ENCODE measurements at regions not wholly inside any gene's neighbourhood (a gene's known extent, or its start where the extent isn't known, plus 50 kb on each side); places are given as distances from the start of the nearest gene placed in this dataset.

DNA sequence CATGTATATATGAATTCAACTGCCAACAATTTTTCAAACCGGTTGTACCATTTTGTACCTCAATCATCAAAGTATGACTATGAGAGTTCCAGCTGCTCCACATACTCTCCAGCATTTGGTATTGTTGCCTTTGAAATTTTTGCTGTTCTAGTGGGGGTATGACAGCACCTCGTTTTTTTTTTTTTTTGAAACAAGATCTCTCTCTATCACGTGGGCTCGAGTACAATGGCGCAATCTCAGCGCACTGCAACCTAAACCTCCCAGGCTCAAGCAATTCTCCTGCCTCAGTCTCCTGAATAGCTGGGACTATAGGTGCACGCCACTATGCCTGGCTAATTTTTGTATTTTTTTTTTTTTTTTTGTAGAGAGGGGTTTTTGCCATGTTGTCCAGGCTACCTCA is 144.7 kb upstream of the JARID2 start:
- Histone ChIP-seq H3K4me2 (ENCODE audit: low read length) (no peak overlapping the region), H2AFZ (ENCODE audit: low read length) (no peak overlapping the region), H3K9me2 (ENCODE audit: insufficient read depth, low read length) (no peaks in the 10 kb centered on the region), H3K79me2 (ENCODE audit: insufficient read depth, low read depth, low read length) (no peaks in the 10 kb centered on the region), H4K20me1 (ENCODE audit: insufficient read depth, low read length) (no peaks in the 10 kb centered on the region), H3K27ac (ENCODE audit: low read depth, low read length, poor library complexity, severe bottlenecking) (no peak overlapping the region), H3K36me3 (ENCODE audit: insufficient read depth, low read length) (no peaks in the 10 kb centered on the region), H3K9me3 (ENCODE audit: low read length) (no peaks in the 10 kb centered on the region), H3K4me3 (ENCODE audit: low read depth, low read length, poor library complexity, severe bottlenecking) (no peak overlapping the region), H3K4me1 (ENCODE audit: insufficient read depth, low read length, poor library complexity, severe bottlenecking) (no peaks in the 10 kb centered on the region)
- ChIA-PET POLR2A (interaction anchor here (0.7 kb wide), 1 partner anchor 66 kb away, joined by 3 read pairs; no protein-coding TSS in a partner anchor), CTCF (ENCODE audit: unreplicated experiment) (interaction anchor here (0.6 kb wide), 1 partner anchor 872 kb away, joined by 3 read pairs; no protein-coding TSS in a partner anchor)
- TF ChIP-seq EZH2phosphoT487 (IDR thresholded peaks at IDR 0.05; ENCODE audit: borderline replicate concordance, low read depth, low read length) (no peak), CTCF (conservative IDR thresholded peaks at IDR 0.05; ENCODE audit: low read length) (no peak)
- no peak for DNase-seq (ENCODE audit: low spot score)
- intact Hi-C loops (cut with micrococcal nuclease; ENCODE audit: unreplicated experiment), result no loop called here
- no TSS peak for BruUV-seq (replicated peaks)

DNA sequence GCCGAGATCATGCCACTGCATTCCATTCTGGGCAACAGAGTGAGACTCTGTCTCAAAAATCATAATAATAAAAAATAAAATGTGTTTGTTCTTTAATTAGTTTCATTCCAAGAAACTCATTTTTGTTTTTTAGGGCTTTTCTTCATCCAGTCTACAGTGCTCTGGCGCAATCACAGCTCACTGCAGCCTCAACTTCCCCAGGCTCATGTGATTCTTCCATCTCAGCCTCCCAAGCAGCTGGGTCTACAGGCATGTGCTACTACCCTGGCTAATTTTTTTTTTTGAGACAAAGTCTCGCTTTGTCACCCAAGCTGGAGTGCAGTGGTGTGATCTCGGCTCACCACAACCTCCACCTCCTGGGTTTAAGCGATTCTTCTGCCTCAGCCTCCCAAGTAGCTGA is 143.6 kb upstream of the JARID2 start:
- H3K27ac ChIP-seq (ENCODE audit: low read depth, low read length, poor library complexity, severe bottlenecking), result no peak overlapping the region
- no peaks in the 10 kb centered on the region for H3K9me2 ChIP-seq (ENCODE audit: insufficient read depth, low read length)
- BruUV-seq (replicated peaks), result no TSS peak
- POLR2A ChIA-PET, result interaction anchor here (0.7 kb wide), 3 partner anchors 172 to 1559 kb away, joined by 3 to 4 read pairs (median 3); no protein-coding TSS in a partner anchor
- no peaks in the 10 kb centered on the region for H3K36me3 ChIP-seq (ENCODE audit: insufficient read depth, low read length)
- CTCF ChIA-PET (ENCODE audit: unreplicated experiment), result no interaction called here
- no peak for DNase-seq (ENCODE audit: low spot score)
- no peak overlapping the region for H3K4me3 ChIP-seq (ENCODE audit: low read depth, low read length, poor library complexity, severe bottlenecking)
- intact Hi-C loops (cut with micrococcal nuclease; ENCODE audit: unreplicated experiment), result no loop called here
- TF ChIP-seq EZH2phosphoT487 (IDR thresholded peaks at IDR 0.05; ENCODE audit: borderline replicate concordance, low read depth, low read length), result no peak
- no peak for TF ChIP-seq CTCF (conservative IDR thresholded peaks at IDR 0.05; ENCODE audit: low read length)
- no peak overlapping the region for H3K4me2 ChIP-seq (ENCODE audit: low read length)
- H2AFZ ChIP-seq (ENCODE audit: low read length), result no peak overlapping the region
- no peaks in the 10 kb centered on the region for H3K9me3 ChIP-seq (ENCODE audit: low read length)
- no peaks in the 10 kb centered on the region for H4K20me1 ChIP-seq (ENCODE audit: insufficient read depth, low read length)
- H3K79me2 ChIP-seq (ENCODE audit: insufficient read depth, low read depth, low read length), result no peaks in the 10 kb centered on the region
- H3K4me1 ChIP-seq (ENCODE audit: insufficient read depth, low read length, poor library complexity, severe bottlenecking), result no peaks in the 10 kb centered on the region

DNA sequence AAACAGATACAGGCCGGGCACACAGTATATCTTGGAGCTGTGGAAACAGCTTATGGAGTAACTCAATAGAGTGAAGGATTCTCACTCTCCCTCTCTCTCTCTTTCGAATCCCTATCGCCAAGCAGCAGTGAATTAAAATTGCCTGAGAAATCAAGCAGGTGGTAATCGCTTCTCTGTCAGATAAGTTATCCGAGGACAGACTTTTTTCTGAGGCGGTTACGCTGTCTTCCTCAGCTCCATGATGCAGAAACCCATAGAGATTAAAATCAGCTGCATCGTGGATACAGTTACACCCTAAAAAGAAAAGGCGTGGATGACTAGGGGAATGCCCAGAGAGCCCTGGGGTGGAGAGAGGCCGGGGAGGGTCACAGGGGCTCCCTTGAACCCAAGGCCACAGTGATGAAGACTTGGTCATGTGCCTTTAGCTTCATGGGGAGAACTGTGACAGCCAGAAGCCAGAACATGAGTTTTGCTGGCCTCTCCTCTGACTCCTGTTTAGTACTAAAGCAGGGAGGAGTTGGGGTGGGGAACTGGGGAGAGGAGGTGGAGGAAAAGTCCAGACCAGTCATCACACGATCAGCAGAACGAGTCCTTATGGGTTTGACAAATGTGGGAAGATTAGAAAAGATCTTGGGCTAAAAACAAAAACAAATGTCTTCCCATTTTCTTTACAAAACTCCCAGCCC is 138.8 kb upstream of the JARID2 start:
- no peaks in the 10 kb centered on the region for H3K9me2 ChIP-seq (ENCODE audit: insufficient read depth, low read length)
- H3K4me2 ChIP-seq (ENCODE audit: low read length), result no peak overlapping the region
- no peaks in the 10 kb centered on the region for H3K9me3 ChIP-seq (ENCODE audit: low read length)
- BruUV-seq (replicated peaks), result no TSS peak
- H2AFZ ChIP-seq (ENCODE audit: low read length), result no peak overlapping the region
- H3K36me3 ChIP-seq (ENCODE audit: insufficient read depth, low read length), result no peaks in the 10 kb centered on the region
- H3K4me1 ChIP-seq (ENCODE audit: insufficient read depth, low read length, poor library complexity, severe bottlenecking), result no peaks in the 10 kb centered on the region
- no peak for DNase-seq (ENCODE audit: low spot score)
- no peak overlapping the region for H3K27ac ChIP-seq (ENCODE audit: low read depth, low read length, poor library complexity, severe bottlenecking)
- ChIA-PET POLR2A (no interaction called here), CTCF (ENCODE audit: unreplicated experiment) (no interaction called here)
- H3K79me2 ChIP-seq (ENCODE audit: insufficient read depth, low read depth, low read length), result no peaks in the 10 kb centered on the region
- no peak for TF ChIP-seq EZH2phosphoT487 (IDR thresholded peaks at IDR 0.05; ENCODE audit: borderline replicate concordance, low read depth, low read length)
- TF ChIP-seq CTCF (conservative IDR thresholded peaks at IDR 0.05; ENCODE audit: low read length), result no peak
- no peak overlapping the region for H3K4me3 ChIP-seq (ENCODE audit: low read depth, low read length, poor library complexity, severe bottlenecking)
- H4K20me1 ChIP-seq (ENCODE audit: insufficient read depth, low read length), result no peaks in the 10 kb centered on the region
- intact Hi-C loops (cut with micrococcal nuclease; ENCODE audit: unreplicated experiment), result no loop called here
